Urinary bladder (tissue), 3 donors: ENCODE measurements at regions not wholly inside any gene's neighbourhood (a gene's known extent, or its start where the extent isn't known, plus 50 kb on each side); places are given as distances from the start of the nearest gene placed in this dataset.

ENCODE experiments used
- DNase-seq: peaks from one replicate; pipeline ENCODE4 v3.0.0-alpha.2; 2015; ENCODE audit errors: extremely low spot score
- H3K27ac ChIP-seq: one replicate; pipeline ENCODE4 v1.5.1; 2013; ENCODE audit warnings: low read depth, mild to moderate bottlenecking, moderate library complexity
- H3K36me3 ChIP-seq: one replicate; pipeline ENCODE4 v1.6.1; 2013; ENCODE audit warnings: mild to moderate bottlenecking, moderate library complexity; ENCODE audit not compliant: insufficient read depth
- H3K4me1 ChIP-seq: one replicate; pipeline ENCODE4 v1.6.1; 2013; ENCODE audit warnings: mild to moderate bottlenecking, moderate library complexity; ENCODE audit not compliant: insufficient read depth
- H3K4me3 ChIP-seq: one replicate; pipeline ENCODE4 v1.5.1; 2013; ENCODE audit warnings: low read depth, low read length
- WGBS: extraction: QIAGEN DNeasy Blood & Tissue Kit; methylation state at CpG from one replicate; pipeline ENCODE4 v1.1.7; 2013; 5-methylcytosine and 5-hydroxymethylcytosine counted together
- donor health status: healthy with polysubstance abuse.
- donor health status: healthy.

DNA sequence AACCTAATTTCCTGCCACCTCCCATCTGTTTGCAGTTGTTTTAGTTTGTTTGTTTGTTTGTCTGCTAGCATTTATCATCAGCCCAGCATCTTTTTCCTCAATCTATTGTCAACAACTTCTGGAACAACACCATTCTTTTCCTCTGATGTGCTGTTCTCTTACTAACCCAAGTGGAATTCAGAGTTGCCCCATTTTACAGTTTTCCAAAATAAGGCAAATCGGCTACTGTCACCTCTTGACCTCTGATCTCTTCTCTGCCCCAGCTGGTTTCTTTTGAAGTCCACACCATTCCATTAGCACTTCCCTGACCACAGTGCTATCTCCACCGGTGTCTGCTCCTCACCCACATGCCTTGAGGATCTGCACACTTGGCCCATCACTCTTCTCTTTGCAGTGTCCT lies 102.4 kb downstream of the EFNB2 start:
- Histone ChIP-seq H3K4me3 (no peak overlapping the region), H3K27ac (no peak overlapping the region), H3K36me3 (no peaks in the 10 kb centered on the region), H3K4me1 (no peaks in the 10 kb centered on the region)
- DNase-seq, result no peak
- 49% methylated on average over 2 of the region's 2 CpGs for WGBS

DNA sequence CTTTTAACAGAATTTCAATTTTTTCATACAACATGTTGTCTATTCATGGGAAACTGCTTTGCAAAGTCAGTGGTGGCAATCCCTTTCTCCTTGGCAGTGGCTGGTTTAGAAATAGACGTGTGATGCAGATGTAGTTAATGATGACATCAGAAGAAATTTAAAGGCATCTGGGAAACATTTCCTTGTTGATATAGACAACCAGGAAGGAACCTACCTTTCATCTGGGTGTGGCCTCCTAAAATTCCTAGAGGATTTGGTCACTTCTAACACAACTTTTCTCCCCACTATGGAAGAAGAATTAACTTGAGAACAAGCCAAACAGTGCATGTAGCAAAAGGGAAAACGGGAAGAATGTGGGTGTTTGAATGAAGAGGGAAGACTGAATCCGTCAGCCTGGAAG lies 102.8 kb downstream of the EFNB2 start:
- 81% methylated on average over 3 of the region's 3 CpGs for WGBS

DNA sequence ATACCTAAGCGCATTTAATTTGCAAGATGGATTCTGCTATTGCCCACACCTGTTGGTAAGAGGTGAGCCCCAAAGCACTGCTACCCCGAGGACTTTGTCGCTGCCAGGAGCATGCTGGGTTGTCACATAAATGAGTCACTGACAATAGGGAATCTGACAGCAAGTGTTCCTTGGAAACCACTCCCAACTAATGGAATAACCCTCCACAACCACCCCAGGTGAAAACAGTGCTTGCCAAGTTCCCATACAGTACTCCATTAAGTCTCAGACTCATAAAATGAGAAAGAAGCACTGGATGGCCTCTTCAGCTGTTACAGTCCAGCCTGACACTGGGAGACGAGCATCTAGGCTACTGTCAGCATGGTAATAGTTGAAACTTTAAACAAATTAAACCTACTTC lies 108.6 kb downstream of the EFNB2 start:
- DNase-seq, result no peak
- Histone ChIP-seq H3K27ac (no peak overlapping the region), H3K4me3 (no peak overlapping the region), H3K36me3 (no peaks in the 10 kb centered on the region), H3K4me1 (no peaks in the 10 kb centered on the region)
- 91% methylated on average over 4 of the region's 4 CpGs for WGBS

More for the DNA sequence above, 102.8 kb downstream of the EFNB2 start:
- H3K4me1 ChIP-seq, result no peaks in the 10 kb centered on the region
- H3K4me3 ChIP-seq, result no peak overlapping the region
- no peak for DNase-seq
- no peaks in the 10 kb centered on the region for H3K36me3 ChIP-seq
- no peak overlapping the region for H3K27ac ChIP-seq

DNA sequence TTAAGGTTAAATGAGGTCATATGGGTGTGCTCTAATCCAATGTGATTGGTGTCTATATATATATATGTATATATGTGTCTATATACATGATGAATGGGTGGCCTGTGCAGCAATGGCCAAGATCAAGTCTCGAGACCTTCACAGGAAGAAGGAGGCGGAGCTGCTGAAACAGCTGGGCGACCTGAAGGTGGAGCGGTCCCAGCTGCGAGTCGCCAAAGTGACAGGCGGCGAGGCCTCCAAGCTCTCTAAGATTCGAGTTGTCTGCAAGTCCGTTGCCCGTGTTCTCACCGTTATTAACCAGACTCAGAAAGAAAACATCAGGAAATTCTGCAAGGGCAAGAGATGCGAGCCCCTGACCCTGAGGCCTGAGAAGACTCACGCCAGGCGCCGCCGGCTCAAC lies 109.8 kb downstream of the EFNB2 start:
- no peaks in the 10 kb centered on the region for H3K4me1 ChIP-seq
- H3K4me3 ChIP-seq, result no peak overlapping the region
- H3K36me3 ChIP-seq, result no peaks in the 10 kb centered on the region
- WGBS, result 94% methylated on average over 17 of the region's 17 CpGs
- H3K27ac ChIP-seq, result no peak overlapping the region
- no peak for DNase-seq

DNA sequence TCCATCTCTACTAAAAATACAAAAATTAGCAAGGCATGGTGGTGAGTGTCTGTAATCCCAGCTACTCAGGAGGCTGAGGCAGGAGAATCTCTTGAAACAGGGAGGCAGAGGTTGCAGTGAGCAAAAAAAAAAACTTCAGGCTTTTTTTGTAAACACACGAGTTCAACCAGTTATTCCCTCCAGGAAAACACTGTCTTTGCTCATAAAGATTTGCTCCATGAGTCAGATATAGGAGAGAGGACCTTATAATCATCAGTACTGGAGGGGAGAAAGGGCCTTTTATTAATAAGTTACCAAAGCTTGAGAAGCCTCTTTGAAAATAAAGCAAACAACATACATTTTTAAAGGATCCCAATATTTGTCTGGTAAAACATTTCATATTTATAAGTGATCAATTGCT lies 110.7 kb downstream of the EFNB2 start:
- no peaks in the 10 kb centered on the region for H3K36me3 ChIP-seq
- 52% methylated on average over 1 of the region's 1 CpG for WGBS
- no peak overlapping the region for H3K27ac ChIP-seq
- no peaks in the 10 kb centered on the region for H3K4me1 ChIP-seq
- H3K4me3 ChIP-seq, result no peak overlapping the region
- no peak for DNase-seq

DNA sequence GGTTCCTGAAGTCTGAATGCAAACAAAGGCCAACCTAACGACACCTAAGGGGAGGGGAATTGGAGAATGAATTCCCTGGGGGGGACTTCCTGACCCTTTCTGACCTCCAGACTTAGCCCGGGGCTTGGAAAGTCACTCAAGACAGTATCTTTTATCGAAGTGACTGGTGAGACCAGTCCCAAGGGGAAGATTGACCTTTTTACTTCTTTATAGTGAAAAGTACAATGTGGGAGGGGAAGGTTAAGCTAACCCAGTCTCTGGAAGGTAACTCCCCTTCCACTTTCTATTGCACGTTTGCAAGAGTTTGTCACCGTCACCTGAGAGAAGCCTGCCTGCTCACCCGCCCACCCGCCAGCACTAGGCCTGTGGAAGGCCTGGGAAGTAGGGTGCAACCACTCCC lies 111.9 kb downstream of the EFNB2 start:
- Histone ChIP-seq H3K36me3 (no peaks in the 10 kb centered on the region), H3K27ac (no peak overlapping the region), H3K4me1 (no peaks in the 10 kb centered on the region), H3K4me3 (no peak overlapping the region)
- no peak for DNase-seq
- 85% methylated on average over 7 of the region's 7 CpGs for WGBS

DNA sequence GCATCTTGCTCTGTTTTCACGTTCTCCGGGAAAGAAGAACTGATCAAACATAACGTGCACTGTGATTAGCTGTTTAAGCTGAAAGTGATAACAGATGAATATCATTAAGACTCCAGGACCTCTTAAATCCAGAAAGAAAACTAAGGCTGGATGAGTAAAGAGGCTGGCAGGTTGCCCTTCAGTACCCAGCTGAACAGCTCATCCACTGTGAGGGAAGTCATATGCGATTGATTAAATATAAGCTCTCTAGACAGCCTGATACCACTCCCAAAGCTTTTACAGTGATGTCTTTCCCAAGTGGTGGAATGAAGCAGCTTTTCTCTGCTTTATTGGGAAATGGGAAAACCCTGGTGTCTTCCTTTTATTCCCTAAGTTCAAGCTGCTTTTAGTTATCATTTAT lies 116.9 kb downstream of the EFNB2 start:
- whole genome bisulfite sequencing, result 52% methylated on average over 4 of the region's 4 CpGs

DNA sequence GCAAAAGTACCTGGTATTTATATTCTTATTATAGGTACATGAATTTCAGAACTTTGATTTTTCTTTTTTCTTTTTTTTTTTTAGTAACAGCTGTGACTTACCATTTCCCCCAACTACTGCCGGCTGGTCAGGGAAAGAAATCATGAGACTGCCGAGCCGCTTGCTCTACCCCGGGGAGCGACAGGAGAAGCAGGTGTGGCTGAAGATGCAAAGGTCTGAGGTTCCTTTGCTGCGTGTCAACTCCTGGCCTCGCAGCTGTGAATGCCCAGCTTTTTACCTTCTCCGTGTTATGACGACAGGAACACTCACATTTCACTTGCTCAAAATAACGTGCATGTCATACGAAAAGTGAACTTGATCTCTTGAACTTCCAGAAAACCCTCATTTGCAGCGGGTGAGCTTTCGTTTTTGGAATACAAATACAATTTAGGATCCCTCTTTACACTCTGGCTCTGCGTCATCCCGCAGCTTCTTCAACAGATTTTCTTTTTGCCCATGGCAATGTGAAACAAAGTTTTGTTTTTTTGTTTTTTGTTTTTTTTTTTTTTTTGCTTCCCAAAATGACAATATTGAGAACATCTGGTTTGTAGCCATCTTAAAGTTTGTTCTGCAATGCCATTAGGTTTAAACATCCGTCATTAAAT lies 117.9 kb downstream of the EFNB2 start:
- Histone ChIP-seq H3K27ac (no peak overlapping the region), H3K4me1 (no peaks in the 10 kb centered on the region), H3K4me3 (no peak overlapping the region), H3K36me3 (no peaks in the 10 kb centered on the region)
- no peak for DNase-seq
- WGBS, result 80% methylated on average over 16 of the region's 16 CpGs

More for the DNA sequence above, 116.9 kb downstream of the EFNB2 start:
- no peak for DNase-seq
- Histone ChIP-seq H3K4me3 (no peak overlapping the region), H3K4me1 (no peaks in the 10 kb centered on the region), H3K27ac (no peak overlapping the region), H3K36me3 (no peaks in the 10 kb centered on the region)

DNA sequence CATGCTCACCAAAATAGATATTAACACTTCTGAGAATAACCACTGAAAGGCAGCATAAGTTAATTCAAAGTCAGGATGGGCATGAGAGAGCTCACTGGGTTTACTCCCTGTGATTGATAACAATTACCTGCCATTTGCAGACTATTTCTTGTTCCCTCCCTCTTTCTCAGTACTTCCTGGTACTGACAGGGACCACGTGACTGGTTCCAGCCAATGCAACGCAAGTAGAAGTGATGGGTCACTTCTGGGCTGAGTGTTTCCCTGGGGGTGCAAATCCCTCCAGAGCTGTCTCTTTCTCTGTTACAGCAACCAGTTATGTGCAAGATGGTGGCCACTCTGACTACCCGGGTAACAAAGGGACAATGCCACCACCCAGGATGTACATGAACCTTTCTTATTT lies 118.8 kb downstream of the EFNB2 start:
- no peak overlapping the region for H3K4me3 ChIP-seq
- H3K4me1 ChIP-seq, result no peaks in the 10 kb centered on the region
- H3K27ac ChIP-seq, result no peak overlapping the region
- WGBS, result 93% methylated on average over 3 of the region's 3 CpGs
- no peaks in the 10 kb centered on the region for H3K36me3 ChIP-seq
- DNase-seq, result no peak

DNA sequence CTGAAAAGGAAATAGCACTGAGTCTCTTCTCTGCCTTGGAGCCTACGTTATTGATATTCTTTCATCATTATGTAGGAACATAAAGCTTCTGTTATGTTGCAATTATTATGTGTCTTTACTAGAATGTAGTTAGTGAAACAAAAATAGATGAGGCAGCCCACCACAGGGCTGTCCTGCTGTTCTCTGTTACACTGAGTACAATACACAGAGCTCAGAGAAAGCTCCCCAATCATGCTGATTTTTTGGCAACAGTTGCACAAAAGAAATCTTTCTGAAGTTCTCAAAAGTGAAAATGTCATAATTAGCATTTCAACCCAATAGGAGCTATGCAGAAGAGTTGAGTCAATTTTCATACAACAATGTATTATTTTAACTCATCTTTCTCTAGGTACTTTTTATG lies 119.5 kb downstream of the EFNB2 start:
- WGBS, result 40% methylated on average over 1 of the region's 1 CpG
- Histone ChIP-seq H3K4me3 (no peak overlapping the region), H3K4me1 (no peaks in the 10 kb centered on the region), H3K27ac (no peak overlapping the region), H3K36me3 (no peaks in the 10 kb centered on the region)
- DNase-seq, result no peak

DNA sequence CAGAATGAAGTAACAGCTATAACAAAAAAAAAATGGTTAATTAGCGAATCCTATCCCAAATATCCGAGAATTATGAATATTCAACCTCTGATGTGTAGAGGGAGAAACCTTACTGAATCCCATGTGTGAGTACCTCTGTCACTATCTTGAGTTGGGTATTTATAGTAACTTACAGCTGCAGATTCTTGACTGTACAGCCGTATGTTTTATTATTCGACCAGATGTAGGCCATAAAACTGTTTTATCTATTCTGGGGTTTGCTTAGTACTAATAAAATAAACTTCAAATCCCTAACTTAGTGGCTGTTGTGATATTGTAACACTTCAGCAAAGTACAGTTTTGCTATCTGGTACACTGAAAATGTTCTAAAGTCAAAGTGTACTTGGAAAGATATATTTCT lies 120.0 kb downstream of the EFNB2 start:
- no peaks in the 10 kb centered on the region for H3K4me1 ChIP-seq
- WGBS, result 29% methylated on average over 4 of the region's 4 CpGs
- no peaks in the 10 kb centered on the region for H3K36me3 ChIP-seq
- peak; percentile 15 for DNase-seq
- H3K4me3 ChIP-seq, result no peak overlapping the region
- no peak overlapping the region for H3K27ac ChIP-seq

DNA sequence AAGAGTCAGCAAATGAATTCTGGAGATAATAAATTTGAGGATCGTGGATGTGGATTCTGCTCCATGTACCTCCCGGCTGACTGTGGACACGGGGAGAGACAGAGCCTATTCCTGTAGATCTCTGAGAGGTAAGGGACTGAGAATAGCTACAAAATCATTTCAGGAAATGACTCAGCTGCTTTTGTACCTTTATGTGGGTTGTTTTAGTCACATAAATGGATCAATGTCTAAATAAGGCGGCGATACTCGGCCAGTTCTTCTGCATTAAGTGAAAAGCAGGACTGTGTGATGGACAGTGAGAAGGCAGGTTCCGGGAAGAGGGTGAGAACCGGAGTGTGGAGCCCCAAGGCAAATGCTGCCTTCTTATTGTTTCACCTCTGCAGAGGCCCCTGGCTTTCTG lies 128.1 kb downstream of the EFNB2 start:
- no peak for DNase-seq
- 73% methylated on average over 8 of the region's 8 CpGs for WGBS

DNA sequence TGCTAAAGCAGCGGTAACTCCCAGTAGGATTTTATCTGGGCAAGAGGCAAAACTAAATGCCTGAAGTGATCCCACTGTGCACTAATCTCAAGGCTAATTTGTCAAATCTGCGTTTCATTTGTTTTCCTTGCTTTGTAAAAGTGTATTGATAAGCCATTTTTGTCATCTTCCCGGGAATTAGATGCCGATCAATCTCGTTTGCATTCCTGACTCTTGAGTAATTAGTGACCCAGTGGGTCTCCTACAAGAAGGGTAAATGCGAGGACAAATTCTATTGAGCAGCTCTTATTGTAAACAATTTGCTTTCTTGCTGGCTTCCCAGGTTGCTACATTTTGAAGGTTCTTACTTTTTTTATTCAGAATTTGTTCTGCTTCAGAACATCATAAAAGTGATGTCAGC lies 129.7 kb downstream of the EFNB2 start:
- WGBS, result 62% methylated on average over 6 of the region's 6 CpGs
- H3K4me1 ChIP-seq, result no peaks in the 10 kb centered on the region
- H3K36me3 ChIP-seq, result no peaks in the 10 kb centered on the region
- DNase-seq, result no peak
- H3K27ac ChIP-seq, result no peak overlapping the region
- H3K4me3 ChIP-seq, result no peak overlapping the region

More for the DNA sequence above, 128.1 kb downstream of the EFNB2 start:
- Histone ChIP-seq H3K27ac (no peak overlapping the region), H3K4me1 (no peaks in the 10 kb centered on the region), H3K36me3 (no peaks in the 10 kb centered on the region), H3K4me3 (no peak overlapping the region)

DNA sequence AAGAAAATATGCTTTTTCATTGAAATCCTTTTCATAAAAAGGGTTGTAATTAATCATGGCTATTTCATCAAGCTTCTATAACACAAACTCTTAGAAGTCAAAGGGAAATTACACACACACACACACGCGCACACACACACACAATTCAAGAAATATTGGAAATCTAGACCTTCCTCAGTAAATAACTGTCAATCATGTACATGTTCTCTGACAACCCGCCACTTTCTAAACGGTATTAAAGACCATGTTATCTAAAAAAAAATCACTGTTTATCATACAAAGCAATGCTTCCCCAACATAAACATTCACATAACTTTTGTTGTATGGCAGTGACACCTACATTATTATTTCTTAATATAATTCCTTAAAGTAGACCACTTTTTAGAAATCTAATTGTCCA lies 132.2 kb downstream of the EFNB2 start:
- H3K4me1 ChIP-seq, result no peaks in the 10 kb centered on the region
- no peak overlapping the region for H3K4me3 ChIP-seq
- H3K27ac ChIP-seq, result no peak overlapping the region
- DNase-seq, result no peak
- 78% methylated on average over 4 of the region's 4 CpGs for WGBS
- H3K36me3 ChIP-seq, result no peaks in the 10 kb centered on the region

DNA sequence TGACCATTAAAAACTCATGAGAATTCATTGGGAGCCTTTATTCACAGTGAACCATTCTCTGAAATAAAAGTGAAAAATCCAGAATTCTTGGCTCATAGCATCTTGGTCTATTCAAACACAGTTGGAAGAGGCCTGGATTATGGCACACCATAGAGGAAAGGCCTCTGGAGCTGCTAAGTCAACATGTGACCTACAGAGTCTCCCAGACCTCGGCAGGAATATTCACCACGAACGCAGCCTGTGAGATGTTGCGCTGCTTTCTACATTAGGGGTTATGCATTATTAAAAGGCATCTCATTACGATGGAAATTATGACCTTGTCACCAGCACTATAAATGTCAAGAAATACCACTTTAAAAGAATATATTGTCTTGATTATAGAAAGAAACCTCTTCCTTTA lies 132.6 kb downstream of the EFNB2 start:
- no peaks in the 10 kb centered on the region for H3K36me3 ChIP-seq
- WGBS, result 90% methylated on average over 5 of the region's 5 CpGs
- DNase-seq, result no peak
- H3K27ac ChIP-seq, result no peak overlapping the region
- H3K4me3 ChIP-seq, result no peak overlapping the region
- H3K4me1 ChIP-seq, result no peaks in the 10 kb centered on the region
